ENCODE measurements at regions not wholly inside any gene's neighbourhood (a gene's known extent, or its start where the extent isn't known, plus 50 kb on each side); places are given as distances from the start of the nearest gene placed in this dataset.

GRCh38 chr10:10434312-10434711, 583.4 kb upstream of the CELF2 start:
- TF ChIP-seq CTCF (IDR thresholded peaks at IDR 0.05; ENCODE audit: low read depth, low read length), result no peak
- H3K4me3 ChIP-seq (ENCODE audit: low read depth, low read length), result no peak overlapping the region
- ChIA-PET POLR2A (no interaction called here), CTCF (interaction anchor here (0.6 kb wide), 2 partner anchors 16 to 990 kb away, joined by 3 read pairs; no protein-coding TSS in a partner anchor)
- no peak overlapping the region for H3K27ac ChIP-seq (ENCODE audit: low read depth, low read length)
- H3K9me3 ChIP-seq (ENCODE audit: control insufficient read depth, insufficient read depth, low read length), result no peaks in the 10 kb centered on the region
- no peaks in the 10 kb centered on the region for H3K27me3 ChIP-seq (ENCODE audit: control insufficient read depth, insufficient read depth, low read length)
- DNase-seq (ENCODE audit: low read depth, low spot score), result no peak

GRCh38 chr10:10437886-10438285, 579.8 kb upstream of the CELF2 start:
- ChIA-PET CTCF (no interaction called here), POLR2A (no interaction called here)
- H3K9me3 ChIP-seq (ENCODE audit: control insufficient read depth, insufficient read depth, low read length), result no peaks in the 10 kb centered on the region
- H3K27ac ChIP-seq (ENCODE audit: low read depth, low read length), result no peak overlapping the region
- no peaks in the 10 kb centered on the region for H3K27me3 ChIP-seq (ENCODE audit: control insufficient read depth, insufficient read depth, low read length)
- TF ChIP-seq CTCF (IDR thresholded peaks at IDR 0.05; ENCODE audit: low read depth, low read length), result no peak
- no peak for DNase-seq (ENCODE audit: low read depth, low spot score)
- H3K4me3 ChIP-seq (ENCODE audit: low read depth, low read length), result no peak overlapping the region

GRCh38 chr10:10438335-10439100, 579.2 kb upstream of the CELF2 start:
- ChIA-PET CTCF (no interaction called here), POLR2A (no interaction called here)
- no peaks in the 10 kb centered on the region for H3K27me3 ChIP-seq (ENCODE audit: control insufficient read depth, insufficient read depth, low read length)
- H3K27ac ChIP-seq (ENCODE audit: low read depth, low read length), result no peak overlapping the region
- no peak for DNase-seq (ENCODE audit: low read depth, low spot score)
- no peak overlapping the region for H3K4me3 ChIP-seq (ENCODE audit: low read depth, low read length)
- H3K9me3 ChIP-seq (ENCODE audit: control insufficient read depth, insufficient read depth, low read length), result no peaks in the 10 kb centered on the region
- no peak for TF ChIP-seq CTCF (IDR thresholded peaks at IDR 0.05; ENCODE audit: low read depth, low read length)

- ChIA-PET POLR2A (no interaction called here), CTCF (no interaction called here)
- Histone ChIP-seq H3K9me3 (ENCODE audit: control insufficient read depth, insufficient read depth, low read length) (no peaks in the 10 kb centered on the region), H3K4me3 (ENCODE audit: low read depth, low read length) (no peak overlapping the region), H3K27ac (ENCODE audit: low read depth, low read length) (no peak overlapping the region), H3K27me3 (ENCODE audit: control insufficient read depth, insufficient read depth, low read length) (no peaks in the 10 kb centered on the region)
- DNase-seq (ENCODE audit: low read depth, low spot score), result no peak
- TF ChIP-seq CTCF (IDR thresholded peaks at IDR 0.05; ENCODE audit: low read depth, low read length), result no peak
Observed at GRCh38 chr10:10456856-10457255, 560.8 kb upstream of the CELF2 start.

- no peak overlapping the region for H3K4me3 ChIP-seq (ENCODE audit: low read depth, low read length)
- no peaks in the 10 kb centered on the region for H3K9me3 ChIP-seq (ENCODE audit: control insufficient read depth, insufficient read depth, low read length)
- no peak overlapping the region for H3K27ac ChIP-seq (ENCODE audit: low read depth, low read length)
- H3K27me3 ChIP-seq (ENCODE audit: control insufficient read depth, insufficient read depth, low read length), result no peaks in the 10 kb centered on the region
- ChIA-PET POLR2A (no interaction called here), CTCF (no interaction called here)
- no peak for DNase-seq (ENCODE audit: low read depth, low spot score)
- no peak for TF ChIP-seq CTCF (IDR thresholded peaks at IDR 0.05; ENCODE audit: low read depth, low read length)
Observed at GRCh38 chr10:10460451-10460850, 557.2 kb upstream of the CELF2 start.

Measured in AG04450 (cell line).